ENCODE measurements at regions not wholly inside any gene's neighbourhood (a gene's known extent, or its start where the extent isn't known, plus 50 kb on each side); places are given as distances from the start of the nearest gene placed in this dataset.

GRCh38 chr9:81844131-81844567 lies 84.1 kb upstream of the SPATA31D4 start:
- 50 to 91% methylated on average over 1 to 2 of the region's 2 CpGs for WGBS, 2 experiments (ENCODE audit: insufficient coverage in 1 of 2, insufficient read length in 1 of 2)
- TF ChIP-seq CTCF (conservative IDR thresholded peaks at IDR 0.05) = no peak
- Mint-ChIP-seq H3K27me3 (ENCODE audit: insufficient read depth) (peaks cover 4% of the 10 kb centered on the region), H3K36me3 (ENCODE audit: low read depth) (no peaks in the 10 kb centered on the region), H3K4me3 (no peak overlapping the region), H3K4me1 (peaks cover 18% of the 10 kb centered on the region), H3K27ac (no peak overlapping the region), H3K9me3 (no peaks in the 10 kb centered on the region)
- H3K27ac ChIP-seq (ENCODE audit: low read depth, low read length) = no peak overlapping the region
- H3K4me1 ChIP-seq (ENCODE audit: control insufficient read depth, insufficient read depth, low read length) = no peaks in the 10 kb centered on the region
- no peaks in the 10 kb centered on the region for H3K27me3 ChIP-seq (ENCODE audit: control insufficient read depth, insufficient read depth, low read length, poor library complexity, severe bottlenecking)
- H3K36me3 ChIP-seq (ENCODE audit: control insufficient read depth, insufficient read depth, low read length) = no peaks in the 10 kb centered on the region
- H3K9ac ChIP-seq (ENCODE audit: extremely low read depth, low read length, poor library complexity, severe bottlenecking) = no peak overlapping the region
- no peak for DNase-seq
- H3K9me3 ChIP-seq (ENCODE audit: control insufficient read depth, low read length) = no peaks in the 10 kb centered on the region
- no peak overlapping the region for H3K4me3 ChIP-seq (ENCODE audit: low read length)

- Mint-ChIP-seq H3K27ac (no peak overlapping the region), H3K4me3 (no peak overlapping the region), H3K27me3 (ENCODE audit: insufficient read depth) (peaks cover 2% of the 10 kb centered on the region), H3K36me3 (ENCODE audit: low read depth) (no peaks in the 10 kb centered on the region), H3K4me1 (peaks cover 16% of the 10 kb centered on the region), H3K9me3 (no peaks in the 10 kb centered on the region)
- Histone ChIP-seq H3K27ac (ENCODE audit: low read depth, low read length) (no peak overlapping the region), H3K9ac (ENCODE audit: extremely low read depth, low read length, poor library complexity, severe bottlenecking) (no peak overlapping the region), H3K27me3 (ENCODE audit: control insufficient read depth, insufficient read depth, low read length, poor library complexity, severe bottlenecking) (no peaks in the 10 kb centered on the region), H3K4me1 (ENCODE audit: control insufficient read depth, insufficient read depth, low read length) (no peaks in the 10 kb centered on the region), H3K4me3 (ENCODE audit: low read length) (no peak overlapping the region), H3K9me3 (ENCODE audit: control insufficient read depth, low read length) (no peaks in the 10 kb centered on the region), H3K36me3 (ENCODE audit: control insufficient read depth, insufficient read depth, low read length) (no peaks in the 10 kb centered on the region)
- no peak for DNase-seq
- TF ChIP-seq CTCF (conservative IDR thresholded peaks at IDR 0.05) = no peak
- 92 to 100% methylated on average over 5 to 9 of the region's 9 CpGs for WGBS, 2 experiments (ENCODE audit: insufficient coverage in 1 of 2, insufficient read length in 1 of 2)
Observed at GRCh38 chr9:81847181-81847915, 80.9 kb upstream of the SPATA31D4 start.

GRCh38 chr9:81848472-81848871 lies 79.8 kb upstream of the SPATA31D4 start:
- Histone ChIP-seq H3K4me3 (ENCODE audit: low read length) (no peak overlapping the region), H3K9ac (ENCODE audit: extremely low read depth, low read length, poor library complexity, severe bottlenecking) (no peak overlapping the region)

More at GRCh38 chr9:81848472-81848871, 79.8 kb upstream of the SPATA31D4 start:
- 76 to 86% methylated on average over 2 of the region's 2 CpGs for WGBS, 2 experiments (ENCODE audit: insufficient coverage in 1 of 2, insufficient read length in 1 of 2)
- peaks cover 11% of the 10 kb centered on the region for H3K4me1 Mint-ChIP-seq
- peaks cover 4% of the 10 kb centered on the region for H3K27me3 Mint-ChIP-seq (ENCODE audit: insufficient read depth)
- TF ChIP-seq CTCF (conservative IDR thresholded peaks at IDR 0.05) = peak; percentile 58
- no peak overlapping the region for H3K27ac Mint-ChIP-seq
- Histone ChIP-seq H3K27me3 (ENCODE audit: control insufficient read depth, insufficient read depth, low read length, poor library complexity, severe bottlenecking) (no peaks in the 10 kb centered on the region), H3K36me3 (ENCODE audit: control insufficient read depth, insufficient read depth, low read length) (no peaks in the 10 kb centered on the region), H3K9me3 (ENCODE audit: control insufficient read depth, low read length) (no peaks in the 10 kb centered on the region), H3K27ac (ENCODE audit: low read depth, low read length) (no peak overlapping the region), H3K4me1 (ENCODE audit: control insufficient read depth, insufficient read depth, low read length) (no peaks in the 10 kb centered on the region)
- no peaks in the 10 kb centered on the region for H3K9me3 Mint-ChIP-seq
- DNase-seq = no peak
- H3K36me3 Mint-ChIP-seq (ENCODE audit: low read depth) = no peaks in the 10 kb centered on the region
- no peak overlapping the region for H3K4me3 Mint-ChIP-seq
